ENCODE measurements at regions not wholly inside any gene's neighbourhood (a gene's known extent, or its start where the extent isn't known, plus 50 kb on each side); places are given as distances from the start of the nearest gene placed in this dataset.

GRCh38 chr2:133740500-133740899 lies 172.2 kb upstream of the NCKAP5 start:
- no peak overlapping the region for H3K4me3 ChIP-seq (ENCODE audit: low read length)
- no peaks in the 10 kb centered on the region for H3K36me3 Mint-ChIP-seq
- H3K27me3 Mint-ChIP-seq = peaks cover 3 to 10% of the 10 kb centered on the region in 2 donors
- no peak overlapping the region for H3K27ac Mint-ChIP-seq
- ChIA-PET CTCF (no interaction called here), POLR2A (no interaction called here)
- no peaks in the 10 kb centered on the region for H3K9me3 ChIP-seq (ENCODE audit: low read length)
- no peak for DNase-seq
- no peaks in the 10 kb centered on the region for H3K36me3 ChIP-seq (ENCODE audit: insufficient read depth, low read length)
- peaks cover 0 to 3% (median 1%) of the 10 kb centered on the region in 5 donors for H3K9me3 Mint-ChIP-seq
- H3K4me1 Mint-ChIP-seq = no peaks in the 10 kb centered on the region
- no peak overlapping the region for H3K4me3 Mint-ChIP-seq
- H3K4me1 ChIP-seq (ENCODE audit: insufficient read depth, low read length) = no peaks in the 10 kb centered on the region
- no peak overlapping the region for H3K27ac ChIP-seq (ENCODE audit: low read depth, low read length)
- H3K27me3 ChIP-seq (ENCODE audit: insufficient read depth, low read length, poor library complexity, severe bottlenecking) = no peaks in the 10 kb centered on the region

DNA sequence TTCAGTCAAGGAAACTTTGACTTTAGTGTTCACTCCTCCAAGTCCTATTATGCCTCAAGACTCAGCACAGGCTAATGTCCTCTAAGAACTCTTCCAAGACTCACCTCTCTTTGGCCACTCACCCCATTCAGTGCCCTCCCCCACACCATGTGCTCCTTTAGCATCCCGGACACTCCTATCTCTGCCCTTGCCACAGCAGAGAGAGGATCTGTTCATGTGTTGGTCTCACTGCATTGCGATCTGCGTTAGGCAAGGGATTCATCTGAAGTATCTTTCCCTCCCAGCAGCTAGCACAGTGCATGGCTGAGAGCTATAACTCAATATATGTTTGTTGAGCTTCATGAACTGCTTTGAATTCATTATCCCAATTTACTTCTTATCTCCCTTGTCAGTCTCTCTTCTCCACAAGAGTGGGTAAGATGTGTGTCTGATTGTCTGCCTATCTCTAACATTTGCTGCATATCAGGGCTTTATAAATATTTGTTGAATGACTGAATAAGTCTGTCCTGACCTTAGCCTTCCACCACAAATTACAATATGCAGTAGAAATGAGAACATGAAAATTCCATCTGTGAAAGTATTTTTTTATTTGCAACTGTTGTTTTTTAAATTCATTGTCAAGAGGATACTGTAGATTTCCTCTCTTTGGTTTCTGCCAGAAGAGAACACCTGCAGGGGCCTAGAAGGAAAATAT lies 179.9 kb upstream of the NCKAP5 start:
- CTCF ChIA-PET = no interaction called here
- H3K36me3 ChIP-seq (ENCODE audit: insufficient read depth, low read length) = no peaks in the 10 kb centered on the region
- no peak overlapping the region for H3K4me3 Mint-ChIP-seq
- no peaks in the 10 kb centered on the region for H3K9me3 ChIP-seq (ENCODE audit: low read length)
- H3K27ac ChIP-seq (ENCODE audit: low read depth, low read length) = no peak overlapping the region
- H3K27ac Mint-ChIP-seq = no peak overlapping the region
- H3K4me1 Mint-ChIP-seq = no peaks in the 10 kb centered on the region
- H3K27me3 Mint-ChIP-seq = peaks cover 2 to 7% of the 10 kb centered on the region in 2 donors
- POLR2A ChIA-PET = no interaction called here
- H3K36me3 Mint-ChIP-seq = no peaks in the 10 kb centered on the region
- H3K4me1 ChIP-seq (ENCODE audit: insufficient read depth, low read length) = no peaks in the 10 kb centered on the region
- H3K9me3 Mint-ChIP-seq = no peaks in the 10 kb centered on the region
- no peak for DNase-seq
- no peak overlapping the region for H3K4me3 ChIP-seq (ENCODE audit: low read length)
- no peaks in the 10 kb centered on the region for H3K27me3 ChIP-seq (ENCODE audit: insufficient read depth, low read length, poor library complexity, severe bottlenecking)

DNA sequence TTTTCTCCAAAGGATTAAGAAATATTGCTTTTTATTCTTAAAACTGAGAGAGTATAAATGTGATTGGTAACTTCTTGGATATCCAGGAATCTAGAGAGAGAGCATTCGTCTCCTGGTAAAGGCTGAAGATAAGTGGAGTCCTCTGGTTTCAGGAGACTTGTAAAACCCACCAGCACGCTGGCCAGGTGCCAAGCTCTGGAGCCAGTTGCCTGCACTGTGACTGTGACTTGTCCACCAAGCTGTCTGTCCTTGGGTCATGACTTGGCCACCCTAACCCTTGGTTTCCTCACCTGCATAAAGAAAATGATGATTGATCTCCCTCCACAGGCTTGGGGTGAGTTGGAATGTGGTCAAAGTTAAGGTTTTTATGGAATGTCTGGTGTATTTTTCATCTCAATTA lies 185.4 kb upstream of the NCKAP5 start:
- no peaks in the 10 kb centered on the region for H3K36me3 Mint-ChIP-seq
- H3K4me1 Mint-ChIP-seq = no peaks in the 10 kb centered on the region
- peaks cover 4% of the 10 kb centered on the region in 2 donors for H3K27me3 Mint-ChIP-seq
- ChIA-PET CTCF (no interaction called here), POLR2A (no interaction called here)
- DNase-seq = no peak
- no peaks in the 10 kb centered on the region for H3K9me3 Mint-ChIP-seq
- H3K4me3 Mint-ChIP-seq = no peak overlapping the region
- H3K27ac ChIP-seq (ENCODE audit: low read depth, low read length) = no peak overlapping the region
- H3K9me3 ChIP-seq (ENCODE audit: low read length) = no peaks in the 10 kb centered on the region
- H3K36me3 ChIP-seq (ENCODE audit: insufficient read depth, low read length) = no peaks in the 10 kb centered on the region
- H3K27me3 ChIP-seq (ENCODE audit: insufficient read depth, low read length, poor library complexity, severe bottlenecking) = no peaks in the 10 kb centered on the region
- H3K4me1 ChIP-seq (ENCODE audit: insufficient read depth, low read length) = no peaks in the 10 kb centered on the region
- H3K4me3 ChIP-seq (ENCODE audit: low read length) = no peak overlapping the region
- no peak overlapping the region for H3K27ac Mint-ChIP-seq

DNA sequence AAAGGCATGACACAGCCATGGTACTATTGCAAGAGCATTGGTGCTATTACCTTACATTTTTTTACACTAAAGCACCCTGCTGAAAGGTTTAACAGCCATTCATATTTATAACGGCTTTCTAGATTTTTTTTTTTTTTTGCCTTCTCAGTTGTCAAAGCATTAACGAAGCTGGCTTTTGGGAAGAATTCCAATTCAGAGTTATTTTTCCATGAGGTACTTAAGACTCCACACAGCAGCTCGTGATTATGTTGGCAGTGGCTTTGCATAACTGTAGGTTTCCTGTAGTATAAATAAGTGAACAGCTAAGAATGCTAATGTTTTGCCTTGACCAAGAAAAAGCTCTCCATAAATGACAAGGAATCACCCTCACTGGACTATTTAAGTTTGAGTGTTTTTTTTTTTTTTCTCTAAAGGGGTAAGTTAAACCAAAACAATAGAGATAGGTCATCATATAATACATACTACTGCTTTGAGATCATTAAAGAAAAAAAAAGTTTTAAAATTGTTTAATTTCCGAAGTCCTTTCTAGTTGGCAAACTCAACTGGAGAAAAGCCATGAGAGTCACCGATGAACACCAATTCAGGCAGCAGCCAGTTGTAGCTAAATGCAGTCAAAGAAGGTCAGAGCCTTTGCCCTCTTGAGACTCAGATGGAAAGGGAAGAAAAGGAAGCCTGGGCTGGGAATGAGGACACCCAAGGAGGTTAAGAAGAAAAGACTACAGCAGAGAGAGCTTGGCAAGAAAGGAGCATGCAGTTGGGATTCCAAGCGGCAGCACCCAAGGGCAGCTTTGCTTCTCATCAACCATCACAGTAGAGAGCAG lies 187.4 kb upstream of the NCKAP5 start:
- ChIA-PET POLR2A (no interaction called here), CTCF (no interaction called here)
- no peak overlapping the region for H3K27ac ChIP-seq (ENCODE audit: low read depth, low read length)
- H3K27ac Mint-ChIP-seq = no peak overlapping the region
- peaks cover 2 to 3% of the 10 kb centered on the region in 2 donors for H3K27me3 Mint-ChIP-seq
- no peak for DNase-seq
- no peaks in the 10 kb centered on the region for H3K36me3 Mint-ChIP-seq
- no peak overlapping the region for H3K4me3 Mint-ChIP-seq
- H3K4me1 Mint-ChIP-seq = no peaks in the 10 kb centered on the region
- no peaks in the 10 kb centered on the region for H3K27me3 ChIP-seq (ENCODE audit: insufficient read depth, low read length, poor library complexity, severe bottlenecking)
- no peaks in the 10 kb centered on the region for H3K9me3 ChIP-seq (ENCODE audit: low read length)
- no peaks in the 10 kb centered on the region for H3K4me1 ChIP-seq (ENCODE audit: insufficient read depth, low read length)
- no peaks in the 10 kb centered on the region for H3K36me3 ChIP-seq (ENCODE audit: insufficient read depth, low read length)
- no peak overlapping the region for H3K4me3 ChIP-seq (ENCODE audit: low read length)
- H3K9me3 Mint-ChIP-seq = peaks cover 0 to 2% (median 0%) of the 10 kb centered on the region in 5 donors

DNA sequence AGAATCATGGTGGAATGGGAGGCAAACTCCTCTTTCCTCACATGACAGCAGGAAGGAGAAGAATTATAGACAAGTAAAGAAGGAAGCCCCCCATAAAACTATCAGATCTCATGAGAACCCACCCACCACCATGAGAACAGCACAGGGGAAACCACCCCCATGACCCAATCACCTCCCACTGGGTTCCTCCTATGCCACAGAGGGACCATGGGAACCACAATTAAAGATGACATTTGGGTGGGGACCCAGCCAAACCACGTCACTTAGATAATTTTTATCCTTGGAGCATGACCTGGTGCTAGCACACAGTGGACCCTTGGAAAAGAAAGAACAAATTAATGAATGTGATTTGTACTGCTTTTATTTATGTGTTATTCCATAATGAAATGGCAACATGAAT lies 188.6 kb upstream of the NCKAP5 start:
- Mint-ChIP-seq H3K27ac (no peak overlapping the region), H3K4me3 (no peak overlapping the region), H3K36me3 (no peaks in the 10 kb centered on the region), H3K9me3 (peaks cover 0 to 2% (median 0%) of the 10 kb centered on the region in 5 donors), H3K27me3 (peaks cover under 1 to 2% of the 10 kb centered on the region in 2 donors), H3K4me1 (no peaks in the 10 kb centered on the region)
- Histone ChIP-seq H3K4me3 (ENCODE audit: low read length) (no peak overlapping the region), H3K27me3 (ENCODE audit: insufficient read depth, low read length, poor library complexity, severe bottlenecking) (no peaks in the 10 kb centered on the region), H3K4me1 (ENCODE audit: insufficient read depth, low read length) (no peaks in the 10 kb centered on the region), H3K27ac (ENCODE audit: low read depth, low read length) (no peak overlapping the region), H3K9me3 (ENCODE audit: low read length) (no peaks in the 10 kb centered on the region), H3K36me3 (ENCODE audit: insufficient read depth, low read length) (no peaks in the 10 kb centered on the region)
- POLR2A ChIA-PET = no interaction called here
- no peak for DNase-seq
- CTCF ChIA-PET = no interaction called here

DNA sequence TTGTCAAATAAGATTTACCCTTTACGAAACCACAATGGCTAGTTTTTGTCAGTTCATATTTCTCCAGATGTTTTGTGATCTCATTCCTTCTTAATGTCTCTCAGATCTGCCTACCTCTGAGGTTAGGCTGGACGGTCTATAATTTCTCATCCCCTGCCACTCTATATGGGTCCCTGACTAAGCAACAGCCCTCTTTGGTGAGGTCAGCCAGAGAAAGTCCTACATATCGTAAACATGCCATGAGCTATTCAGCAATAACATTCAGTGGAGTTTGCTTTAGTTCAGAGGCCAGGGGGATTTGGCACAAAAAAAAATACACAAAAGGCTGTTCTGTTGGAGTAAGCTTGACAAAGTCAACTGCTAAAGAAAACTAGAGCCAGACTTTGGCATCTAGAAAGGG lies 192.1 kb upstream of the NCKAP5 start:
- Mint-ChIP-seq H3K9me3 (peaks cover 0 to 2% (median 0%) of the 10 kb centered on the region in 5 donors), H3K4me3 (no peak overlapping the region), H3K36me3 (no peaks in the 10 kb centered on the region), H3K27ac (no peak overlapping the region), H3K27me3 (peaks cover 2 to 3% of the 10 kb centered on the region in 2 donors), H3K4me1 (no peaks in the 10 kb centered on the region)
- no peak overlapping the region for H3K27ac ChIP-seq (ENCODE audit: low read depth, low read length)
- no peaks in the 10 kb centered on the region for H3K4me1 ChIP-seq (ENCODE audit: insufficient read depth, low read length)
- no peaks in the 10 kb centered on the region for H3K36me3 ChIP-seq (ENCODE audit: insufficient read depth, low read length)
- POLR2A ChIA-PET = no interaction called here
- DNase-seq = no peak
- no peaks in the 10 kb centered on the region for H3K9me3 ChIP-seq (ENCODE audit: low read length)
- CTCF ChIA-PET = no interaction called here
- H3K27me3 ChIP-seq (ENCODE audit: insufficient read depth, low read length, poor library complexity, severe bottlenecking) = no peaks in the 10 kb centered on the region
- H3K4me3 ChIP-seq (ENCODE audit: low read length) = no peak overlapping the region

DNA sequence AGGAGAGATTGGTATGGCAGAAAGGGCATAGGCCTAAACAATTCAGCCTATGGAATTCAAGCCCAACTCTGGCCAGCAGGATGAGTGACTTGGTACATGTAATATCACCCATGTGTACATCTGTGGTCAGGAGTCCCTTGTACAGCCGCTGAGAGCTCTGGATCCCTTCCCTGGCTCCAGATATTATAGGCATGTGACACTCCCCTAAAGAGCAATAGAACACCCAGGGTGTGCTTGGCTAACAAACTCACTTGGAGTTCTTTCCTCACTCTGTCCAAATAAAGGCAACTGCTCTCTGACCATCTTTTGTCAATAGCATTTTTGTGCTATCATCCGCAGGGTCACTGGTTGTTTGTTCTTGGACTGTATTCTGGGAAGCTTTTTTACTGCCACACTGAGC lies 197.4 kb upstream of the NCKAP5 start:
- H3K27ac ChIP-seq (ENCODE audit: low read depth, low read length) = no peak overlapping the region
- no peak overlapping the region for H3K4me3 ChIP-seq (ENCODE audit: low read length)
- Mint-ChIP-seq H3K36me3 (no peaks in the 10 kb centered on the region), H3K4me1 (no peaks in the 10 kb centered on the region), H3K4me3 (no peak overlapping the region), H3K9me3 (no peaks in the 10 kb centered on the region), H3K27ac (no peak overlapping the region), H3K27me3 (peaks cover 2 to 3% of the 10 kb centered on the region in 2 donors)
- no peaks in the 10 kb centered on the region for H3K27me3 ChIP-seq (ENCODE audit: insufficient read depth, low read length, poor library complexity, severe bottlenecking)
- ChIA-PET POLR2A (no interaction called here), CTCF (no interaction called here)
- DNase-seq = no peak
- no peaks in the 10 kb centered on the region for H3K4me1 ChIP-seq (ENCODE audit: insufficient read depth, low read length)
- no peaks in the 10 kb centered on the region for H3K9me3 ChIP-seq (ENCODE audit: low read length)
- no peaks in the 10 kb centered on the region for H3K36me3 ChIP-seq (ENCODE audit: insufficient read depth, low read length)

- no peaks in the 10 kb centered on the region for H3K27me3 ChIP-seq (ENCODE audit: insufficient read depth, low read length, poor library complexity, severe bottlenecking)
- no peak overlapping the region for H3K4me3 ChIP-seq (ENCODE audit: low read length)
- DNase-seq = no peak
- no peaks in the 10 kb centered on the region for H3K4me1 Mint-ChIP-seq
- H3K27ac Mint-ChIP-seq = no peak overlapping the region
- H3K4me3 Mint-ChIP-seq = no peak overlapping the region
- no peaks in the 10 kb centered on the region for H3K9me3 ChIP-seq (ENCODE audit: low read length)
- no peak overlapping the region for H3K27ac ChIP-seq (ENCODE audit: low read depth, low read length)
- H3K36me3 ChIP-seq (ENCODE audit: insufficient read depth, low read length) = no peaks in the 10 kb centered on the region
- no peaks in the 10 kb centered on the region for H3K36me3 Mint-ChIP-seq
- H3K27me3 Mint-ChIP-seq = peaks cover 2 to 3% of the 10 kb centered on the region in 2 donors
- ChIA-PET POLR2A (no interaction called here), CTCF (no interaction called here)
- H3K4me1 ChIP-seq (ENCODE audit: insufficient read depth, low read length) = no peaks in the 10 kb centered on the region
- H3K9me3 Mint-ChIP-seq = no peaks in the 10 kb centered on the region
Measured at GRCh38 chr2:133766164-133766832, 198.0 kb upstream of the NCKAP5 start.
